Psoas muscle (tissue), 7 donors: ENCODE measurements at regions not wholly inside any gene's neighbourhood (a gene's known extent, or its start where the extent isn't known, plus 50 kb on each side); places are given as distances from the start of the nearest gene placed in this dataset.

ENCODE experiments used
- ATAC-seq, 4 donors: fragments of 200-7000 bp; cut with Tn5 transposase; one replicate each; pipeline ENCODE4 v1.9.1; 2020; ENCODE audit warnings: moderate library complexity in 3 of 4, mild to moderate bottlenecking in 2 of 4
- DNase-seq, 2 donors: peaks; one replicate each; pipeline ENCODE4 v3.0.0-alpha.2; 2020
- H3K27ac ChIP-seq: fragments of 200-600 bp; one replicate; pipeline ENCODE4 v1.8.0; 2022
- H3K27me3 ChIP-seq, 3 donors: fragments of 200-600 bp in 1 of 3; one replicate each; pipeline versions ENCODE4 v1.6.1 to v1.8.0; 2013 to 2022; ENCODE audit warnings: low read length in 2 of 3, mild to moderate bottlenecking in 2 of 3, moderate library complexity in 1 of 3; ENCODE audit not compliant: insufficient read depth in 3 of 3
- H3K36me3 ChIP-seq, 2 donors: fragments of 200-600 bp in 1 of 2; one replicate each; pipeline versions ENCODE4 v1.6.1 to v1.8.0; 2013 to 2022; ENCODE audit warnings: low read depth in 1 of 2, mild to moderate bottlenecking in 1 of 2, moderate library complexity in 1 of 2; ENCODE audit not compliant: insufficient read depth in 1 of 2
- H3K4me1 ChIP-seq: fragments of 200-600 bp; one replicate; pipeline ENCODE4 v1.8.0; 2022
- H3K4me3 ChIP-seq: fragments of 200-600 bp; one replicate; pipeline ENCODE4 v1.8.0; 2022; ENCODE audit warnings: mild to moderate bottlenecking
- H3K9me3 ChIP-seq: fragments of 200-600 bp; one replicate; pipeline ENCODE4 v1.8.0; 2022
- WGBS, 3 donors: extraction: QIAGEN DNeasy Blood & Tissue Kit; methylation state at CpG; one replicate each; pipeline versions ENCODE4 v1.1.6 to v1.1.7; 2013; 5-methylcytosine and 5-hydroxymethylcytosine counted together
- intact Hi-C, 2 donors: fragments of 100-400 bp; cut with DNase I; formaldehyde crosslinking; loops; one replicate each; pipeline versions ENCODE4 v1.11.0 to v1.14.2; 2022
- TF ChIP-seq, protein P1 (sequence below): fragments of 200-600 bp; IDR thresholded peaks from one replicate; pipeline ENCODE4 v1.8.0; 2022; ENCODE audit warnings: antibody characterized with exemption
- donor health status: healthy with polysubstance abuse.
- donor health status: DM: no; HTN: no; CAD: no; lungs with moderate emphysema.
- donor health status: Bipolar disorder and iron deficiency.
- donor health status: healthy.
- donor health status: DM: yes; HTN: yes; CAD: no.
- donor health status: DM: no; HTN: no; CAD: no.
- donor health status: DM: yes; HTN: yes; CAD: no.

DNA sequence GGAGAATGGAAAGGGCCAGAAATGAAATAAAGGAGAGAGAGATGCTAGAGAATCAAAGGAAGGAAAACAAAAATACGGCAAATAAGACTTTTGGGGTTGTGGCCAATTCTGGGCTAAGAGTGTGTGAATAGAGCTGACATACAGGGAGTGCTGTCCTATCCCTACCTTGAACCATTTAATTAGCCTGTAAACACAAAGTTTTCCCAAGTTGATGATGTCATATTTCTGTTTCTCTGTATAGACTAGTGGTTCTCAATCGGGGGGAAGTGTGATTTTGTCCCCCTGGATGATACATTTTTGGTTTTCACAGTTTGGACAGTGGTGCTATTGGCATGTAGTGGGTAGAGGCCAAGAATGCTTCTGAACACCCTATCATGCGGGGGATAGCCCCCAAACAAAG is 148.8 kb downstream of the ACTR3 start:
- intact Hi-C loops: no loop called here
- Histone ChIP-seq H3K36me3 (no peaks in the 10 kb centered on the region), H3K27ac (no peak overlapping the region), H3K9me3 (no peaks in the 10 kb centered on the region), H3K4me3 (no peak overlapping the region), H3K27me3 (peaks cover 0 to 2% (median 0%) of the 10 kb centered on the region in 3 donors), H3K4me1 (no peaks in the 10 kb centered on the region)
- DNase-seq: no peak
- WGBS, 3 donors: 73 to 77% (median 75%) methylated on average over 3 of the region's 3 CpGs
- TF ChIP-seq, protein P1, sequence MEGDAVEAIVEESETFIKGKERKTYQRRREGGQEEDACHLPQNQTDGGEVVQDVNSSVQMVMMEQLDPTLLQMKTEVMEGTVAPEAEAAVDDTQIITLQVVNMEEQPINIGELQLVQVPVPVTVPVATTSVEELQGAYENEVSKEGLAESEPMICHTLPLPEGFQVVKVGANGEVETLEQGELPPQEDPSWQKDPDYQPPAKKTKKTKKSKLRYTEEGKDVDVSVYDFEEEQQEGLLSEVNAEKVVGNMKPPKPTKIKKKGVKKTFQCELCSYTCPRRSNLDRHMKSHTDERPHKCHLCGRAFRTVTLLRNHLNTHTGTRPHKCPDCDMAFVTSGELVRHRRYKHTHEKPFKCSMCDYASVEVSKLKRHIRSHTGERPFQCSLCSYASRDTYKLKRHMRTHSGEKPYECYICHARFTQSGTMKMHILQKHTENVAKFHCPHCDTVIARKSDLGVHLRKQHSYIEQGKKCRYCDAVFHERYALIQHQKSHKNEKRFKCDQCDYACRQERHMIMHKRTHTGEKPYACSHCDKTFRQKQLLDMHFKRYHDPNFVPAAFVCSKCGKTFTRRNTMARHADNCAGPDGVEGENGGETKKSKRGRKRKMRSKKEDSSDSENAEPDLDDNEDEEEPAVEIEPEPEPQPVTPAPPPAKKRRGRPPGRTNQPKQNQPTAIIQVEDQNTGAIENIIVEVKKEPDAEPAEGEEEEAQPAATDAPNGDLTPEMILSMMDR: no peak
- ATAC-seq: no peak

GRCh38 chr2:114039677-114040076 is 149.8 kb downstream of the ACTR3 start:
- intact Hi-C loops: no loop called here
- DNase-seq (no peak), ATAC-seq (no peak)
- Histone ChIP-seq H3K9me3 (no peaks in the 10 kb centered on the region), H3K36me3 (no peaks in the 10 kb centered on the region), H3K27me3 (peaks cover 0 to 2% (median 0%) of the 10 kb centered on the region in 3 donors), H3K4me3 (no peak overlapping the region), H3K4me1 (no peaks in the 10 kb centered on the region), H3K27ac (no peak overlapping the region)
- TF ChIP-seq, protein P1: no peak
- 34 to 40% (median 36%) methylated on average over 2 of the region's 2 CpGs for WGBS, 3 donors

DNA sequence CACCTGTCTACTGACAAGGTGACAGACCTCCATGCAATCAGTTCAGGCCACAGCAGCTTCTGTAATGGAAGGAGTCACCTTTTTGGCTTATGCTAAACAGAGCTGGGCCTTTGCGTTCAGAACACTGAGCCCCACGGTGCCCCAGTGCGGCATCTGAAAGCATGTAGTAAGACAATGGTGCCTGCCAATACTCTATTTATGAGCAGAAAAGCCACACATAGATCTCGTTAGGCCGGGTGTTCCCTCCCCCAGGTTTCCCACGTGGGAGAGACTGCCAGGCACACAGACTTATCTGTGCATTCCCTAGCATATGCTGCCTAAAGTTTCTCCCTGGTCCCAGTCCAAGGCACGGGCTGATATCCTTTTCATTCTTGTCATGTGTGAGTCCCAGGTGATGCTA is 150.9 kb downstream of the ACTR3 start:
- ATAC-seq (no peak), DNase-seq (no peak)
- Histone ChIP-seq H3K4me3 (no peak overlapping the region), H3K36me3 (no peaks in the 10 kb centered on the region), H3K9me3 (no peaks in the 10 kb centered on the region), H3K27me3 (peaks cover 0 to 2% (median 0%) of the 10 kb centered on the region in 3 donors), H3K27ac (no peak overlapping the region), H3K4me1 (no peaks in the 10 kb centered on the region)
- intact Hi-C loops: no loop called here
- 75 to 76% (median 75%) methylated on average over 7 of the region's 7 CpGs for WGBS, 3 donors
- TF ChIP-seq, protein P1: no peak

DNA sequence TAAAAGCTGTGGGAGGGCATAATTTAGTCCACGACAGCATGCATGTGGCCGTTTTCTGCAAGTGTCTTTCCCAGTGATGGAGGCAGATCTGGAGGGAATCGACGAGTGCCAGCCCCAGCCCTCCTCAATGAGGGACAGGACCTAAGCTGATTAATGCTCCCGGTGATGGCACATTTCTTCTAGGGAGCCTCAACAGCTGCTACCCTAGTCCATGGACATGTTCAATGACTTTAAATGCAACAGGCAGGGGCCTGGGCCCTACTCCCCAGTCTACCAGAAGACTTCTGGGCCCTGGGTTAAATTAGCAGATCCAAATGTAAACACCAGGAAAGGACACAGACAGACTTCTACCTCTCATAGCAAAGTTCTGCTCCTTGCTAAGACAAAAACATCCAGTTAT is 155.1 kb downstream of the ACTR3 start:
- WGBS, 3 donors: 86 to 91% (median 88%) methylated on average over 5 of the region's 5 CpGs
- no peaks in the 10 kb centered on the region for H3K4me1 ChIP-seq
- no peak overlapping the region for H3K27ac ChIP-seq
- intact Hi-C loops: no loop called here
- no peaks in the 10 kb centered on the region for H3K36me3 ChIP-seq
- no peak for ATAC-seq
- no peaks in the 10 kb centered on the region for H3K27me3 ChIP-seq
- no peak for DNase-seq
- TF ChIP-seq, protein P1: no peak
- H3K9me3 ChIP-seq: no peaks in the 10 kb centered on the region
- no peak overlapping the region for H3K4me3 ChIP-seq

DNA sequence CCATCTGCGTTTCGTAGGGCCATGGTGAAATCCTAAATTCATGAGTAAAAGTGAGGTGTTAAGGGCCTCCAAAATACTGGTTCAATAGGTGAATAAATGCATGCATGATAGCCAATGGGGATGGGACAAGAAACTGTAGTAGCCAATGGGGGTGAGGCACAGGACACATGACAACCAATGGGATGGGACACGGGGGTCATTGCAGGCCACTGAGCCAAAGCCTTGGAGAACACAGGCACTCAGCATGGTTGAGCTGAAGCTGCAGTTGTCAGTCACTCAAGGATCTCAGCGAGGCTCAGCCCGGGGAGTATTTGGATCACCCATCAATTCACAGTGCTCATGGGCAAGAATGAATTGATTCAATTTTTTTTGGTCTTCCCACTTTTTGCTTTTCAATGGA is 156.5 kb downstream of the ACTR3 start:
- TF ChIP-seq, protein P1: no peak
- DNase-seq (no peak), ATAC-seq (no peak)
- intact Hi-C loops: no loop called here
- H3K27ac ChIP-seq: no peak overlapping the region
- H3K36me3 ChIP-seq: no peaks in the 10 kb centered on the region
- H3K4me1 ChIP-seq: no peaks in the 10 kb centered on the region
- no peak overlapping the region for H3K4me3 ChIP-seq
- WGBS, 3 donors: 84 to 91% (median 89%) methylated on average over 5 of the region's 5 CpGs
- H3K27me3 ChIP-seq: no peaks in the 10 kb centered on the region
- H3K9me3 ChIP-seq: no peaks in the 10 kb centered on the region
